IPS DF 19.7 (cell line): ENCODE measurements at regions not wholly inside any gene's neighbourhood (a gene's known extent, or its start where the extent isn't known, plus 50 kb on each side); places are given as distances from the start of the nearest gene placed in this dataset.
A peak's percentile ranks its signal among the peaks of the same experiment; 100 is the strongest.

Source experiments
- DNase-seq: peaks from one replicate; pipeline ENCODE4 v3.0.0-alpha.2; 2013; ENCODE audit warnings: low read depth, low spot score

GRCh38 chr2:134200036-134200618 lies 53.7 kb upstream of the MGAT5 start:
- DNase-seq = no peak

GRCh38 chr2:134201533-134201932 lies 52.3 kb upstream of the MGAT5 start:
- DNase-seq = no peak

GRCh38 chr2:134202371-134202770 lies 51.5 kb upstream of the MGAT5 start:
- no peak for DNase-seq

- DNase-seq = peak; percentile 45
Measured at GRCh38 chr2:134203175-134203574, 50.7 kb upstream of the MGAT5 start.
